Subcutaneous abdominal adipose tissue (tissue), 5 donors: ENCODE measurements at regions not wholly inside any gene's neighbourhood (a gene's known extent, or its start where the extent isn't known, plus 50 kb on each side); places are given as distances from the start of the nearest gene placed in this dataset.
"Not testable (repeated sequence)": the region's sequence is repeated elsewhere in the genome, so short reads cannot be mapped to it uniquely, and the experiment has no call there.

Experiments
- H3K27ac ChIP-seq: one replicate; pipeline ENCODE4 v1.7.0; 2013; ENCODE audit warnings: low read depth, mild to moderate bottlenecking, inconsistent platforms, low read length, moderate library complexity
- H3K27me3 ChIP-seq, 5 donors: one replicate each; pipeline ENCODE4 v1.7.0; 2013; ENCODE audit warnings: low read length in 5 of 5, inconsistent platforms in 1 of 5; ENCODE audit not compliant: control insufficient read depth in 5 of 5, insufficient read depth in 4 of 5
- H3K36me3 ChIP-seq, 5 donors: one replicate each; pipeline ENCODE4 v1.7.0; 2013; ENCODE audit warnings: low read length in 5 of 5; ENCODE audit not compliant: control insufficient read depth in 5 of 5, insufficient read depth in 5 of 5
- H3K4me1 ChIP-seq, 5 donors: one replicate each; pipeline ENCODE4 v1.7.0; 2013; ENCODE audit warnings: low read length in 5 of 5, mild to moderate bottlenecking in 3 of 5, moderate library complexity in 1 of 5; ENCODE audit not compliant: control insufficient read depth in 5 of 5, insufficient read depth in 5 of 5
- H3K4me3 ChIP-seq, 5 donors: one replicate each; pipeline ENCODE4 v1.7.0; 2013; ENCODE audit warnings: low read length in 5 of 5, low read depth in 1 of 5
- H3K9ac ChIP-seq, 5 donors: one replicate each; pipeline ENCODE4 v1.7.0; 2013; ENCODE audit warnings: low read length in 5 of 5, mild to moderate bottlenecking in 4 of 5, moderate library complexity in 3 of 5
- H3K9me3 ChIP-seq, 5 donors: one replicate each; pipeline ENCODE4 v1.7.0; 2013; ENCODE audit warnings: low read length in 5 of 5; ENCODE audit not compliant: control insufficient read depth in 5 of 5
- donor health status: healthy.
- donor health status: healthy.
- donor health status: healthy.
- donor health status: healthy.
- donor health status: healthy.

GRCh38 chr6:104462811-104463599 is 396.7 kb downstream of the HACE1 start:
- Histone ChIP-seq H3K4me3 (no peak overlapping the region), H3K9ac (no peak overlapping the region), H3K36me3 (no peaks in the 10 kb centered on the region), H3K27ac (no peak overlapping the region), H3K27me3 (no peaks in the 10 kb centered on the region), H3K4me1 (peaks cover 0 to 10% (median 2%) of the 10 kb centered on the region in 5 donors), H3K9me3 (no peaks in the 10 kb centered on the region)

GRCh38 chr6:104460738-104461483 is 398.8 kb downstream of the HACE1 start:
- H3K27ac ChIP-seq = no peak overlapping the region
- no peaks in the 10 kb centered on the region for H3K9me3 ChIP-seq
- H3K36me3 ChIP-seq = no peaks in the 10 kb centered on the region
- H3K4me1 ChIP-seq = peaks cover 0 to 10% (median 2%) of the 10 kb centered on the region in 5 donors
- no peak overlapping the region for H3K4me3 ChIP-seq
- no peak overlapping the region for H3K9ac ChIP-seq
- no peaks in the 10 kb centered on the region for H3K27me3 ChIP-seq

GRCh38 chr6:104459543-104459942 is 400.2 kb downstream of the HACE1 start:
- H3K4me3 ChIP-seq = no peak overlapping the region
- H3K9me3 ChIP-seq = no peaks in the 10 kb centered on the region

GRCh38 chr6:104449918-104450317 is 409.8 kb downstream of the HACE1 start:
- no peak overlapping the region for H3K4me3 ChIP-seq
- no peaks in the 10 kb centered on the region for H3K9me3 ChIP-seq
- peaks cover 0 to 19% (median 0%) of the 10 kb centered on the region in 5 donors for H3K4me1 ChIP-seq
- H3K27ac ChIP-seq = no peak overlapping the region
- no peak overlapping the region for H3K9ac ChIP-seq
- no peaks in the 10 kb centered on the region for H3K27me3 ChIP-seq
- no peaks in the 10 kb centered on the region for H3K36me3 ChIP-seq

More at GRCh38 chr6:104459543-104459942, 400.2 kb downstream of the HACE1 start:
- no peaks in the 10 kb centered on the region for H3K36me3 ChIP-seq
- H3K4me1 ChIP-seq = peaks cover 0 to 10% (median 2%) of the 10 kb centered on the region in 5 donors
- H3K27ac ChIP-seq = no peak overlapping the region
- no peak overlapping the region for H3K9ac ChIP-seq
- no peaks in the 10 kb centered on the region for H3K27me3 ChIP-seq

GRCh38 chr6:104446101-104447080 is 413.3 kb downstream of the HACE1 start:
- H3K4me3 ChIP-seq, H3K36me3 ChIP-seq, H3K9me3 ChIP-seq, H3K9ac ChIP-seq, H3K27ac ChIP-seq, H3K27me3 ChIP-seq: not testable (repeated sequence)
- peaks cover 0 to 19% (median 0%) of the 10 kb centered on the region in 5 donors for H3K4me1 ChIP-seq

GRCh38 chr6:104434519-104434918 is 425.2 kb downstream of the HACE1 start:
- H3K4me3 ChIP-seq = no peak overlapping the region
- no peaks in the 10 kb centered on the region for H3K4me1 ChIP-seq
- no peaks in the 10 kb centered on the region for H3K36me3 ChIP-seq
- H3K9me3 ChIP-seq = no peaks in the 10 kb centered on the region
- H3K9ac ChIP-seq = no peak overlapping the region
- no peaks in the 10 kb centered on the region for H3K27me3 ChIP-seq
- no peak overlapping the region for H3K27ac ChIP-seq

- H3K4me1 ChIP-seq = no peaks in the 10 kb centered on the region
- H3K36me3 ChIP-seq = no peaks in the 10 kb centered on the region
- no peak overlapping the region for H3K9ac ChIP-seq
- H3K4me3 ChIP-seq = no peak overlapping the region
- H3K27me3 ChIP-seq = no peaks in the 10 kb centered on the region
- no peak overlapping the region for H3K27ac ChIP-seq
- peaks cover 0 to 6% (median 6%) of the 10 kb centered on the region in 5 donors for H3K9me3 ChIP-seq
Observed at GRCh38 chr6:104431096-104431495, 428.6 kb downstream of the HACE1 start.

GRCh38 chr6:104428184-104428583 is 431.5 kb downstream of the HACE1 start:
- H3K4me3 ChIP-seq = no peak overlapping the region
- H3K9me3 ChIP-seq = peaks cover 0 to 8% (median 6%) of the 10 kb centered on the region in 5 donors
- no peaks in the 10 kb centered on the region for H3K36me3 ChIP-seq
- H3K27me3 ChIP-seq = no peaks in the 10 kb centered on the region
- H3K9ac ChIP-seq = no peak overlapping the region
- no peak overlapping the region for H3K27ac ChIP-seq
- H3K4me1 ChIP-seq = no peaks in the 10 kb centered on the region

GRCh38 chr6:104423691-104424090 is 436.0 kb downstream of the HACE1 start:
- Histone ChIP-seq H3K9me3 (peaks cover 0 to 8% (median 6%) of the 10 kb centered on the region in 5 donors), H3K27me3 (no peaks in the 10 kb centered on the region), H3K4me3 (no peak overlapping the region), H3K27ac (no peak overlapping the region), H3K4me1 (no peaks in the 10 kb centered on the region), H3K36me3 (no peaks in the 10 kb centered on the region), H3K9ac (no peak overlapping the region)
